MM.1S (cell line): ENCODE measurements at regions not wholly inside any gene's neighbourhood (a gene's known extent, or its start where the extent isn't known, plus 50 kb on each side); places are given as distances from the start of the nearest gene placed in this dataset.

ENCODE experiments used
- DNase-seq: peaks from one replicate; pipeline ENCODE4 v3.0.0-alpha.2; 2015
- H2AFZ ChIP-seq: fragments of 300-600 bp; sonication (generic); 2 replicates; pipeline ENCODE4 v1.6.0; 2016; ENCODE audit warnings: antibody characterized with exemption, low read length
- H3F3A ChIP-seq: fragments of 300-600 bp; sonication (generic); 2 replicates; pipeline ENCODE4 v1.6.1; 2016; ENCODE audit warnings: mild to moderate bottlenecking, antibody characterized with exemption, low read length, moderate library complexity, mixed read lengths; ENCODE audit not compliant: insufficient read depth
- H3K27ac ChIP-seq: fragments of 300-600 bp; sonication (generic); 2 replicates; pipeline ENCODE4 v1.5.1; 2016; ENCODE audit warnings: mild to moderate bottlenecking, low read length
- H3K27me3 ChIP-seq: fragments of 300-600 bp; sonication (generic); replicated peaks from 2 replicates; pipeline ENCODE4 v1.6.0; 2016; ENCODE audit warnings: low read length; ENCODE audit not compliant: insufficient read depth
- H3K36me3 ChIP-seq: fragments of 300-600 bp; sonication (generic); replicated peaks from 2 replicates; pipeline ENCODE4 v1.6.1; 2016; ENCODE audit warnings: mild to moderate bottlenecking, low read length, mixed read lengths; ENCODE audit not compliant: insufficient read depth
- H3K4me1 ChIP-seq: fragments of 300-600 bp; sonication (generic); 2 replicates; pipeline ENCODE4 v1.6.1; 2016; ENCODE audit warnings: low read length, mixed read lengths
- H3K4me2 ChIP-seq: fragments of 300-600 bp; sonication (generic); 2 replicates; pipeline ENCODE4 v1.6.0; 2016; ENCODE audit warnings: low read depth, low read length
- H3K4me3 ChIP-seq: fragments of 300-600 bp; sonication (generic); 2 replicates; pipeline ENCODE4 v1.5.1; 2016; ENCODE audit warnings: low read length, mixed read lengths
- H3K79me2 ChIP-seq: fragments of 300-600 bp; sonication (generic); 2 replicates; pipeline ENCODE4 v1.6.1; 2016; ENCODE audit warnings: mixed run types, low read length, mixed read lengths
- H3K9ac ChIP-seq: fragments of 300-600 bp; sonication (generic); 2 replicates; pipeline ENCODE4 v1.6.1; 2016; ENCODE audit warnings: low read length, mixed read lengths
- H3K9me2 ChIP-seq: fragments of 300-600 bp; sonication (generic); replicated peaks from 2 replicates; pipeline ENCODE4 v1.6.1; 2016; ENCODE audit warnings: mild to moderate bottlenecking, low read length, mixed read lengths; ENCODE audit not compliant: insufficient read depth
- H3K9me3 ChIP-seq: fragments of 300-600 bp; sonication (generic); replicated peaks from 2 replicates; pipeline ENCODE4 v1.6.1; 2016; ENCODE audit warnings: mild to moderate bottlenecking, low read length, mixed read lengths; ENCODE audit not compliant: insufficient read depth
- H4K20me1 ChIP-seq: fragments of 300-600 bp; sonication (generic); 2 replicates; pipeline ENCODE4 v1.6.1; 2016; ENCODE audit warnings: mild to moderate bottlenecking, low read length, moderate library complexity, mixed read lengths; ENCODE audit not compliant: insufficient read depth
- EZH2 ChIP-seq: fragments of 300-600 bp; sonication (generic); optimal IDR thresholded peaks from 2 replicates; pipeline ENCODE3; 2017; ENCODE audit warnings: low read depth, mild to moderate bottlenecking, antibody characterized with exemption, low read length, mixed read lengths
- EZH2phosphoT487 ChIP-seq: fragments of 300-600 bp; sonication (generic); IDR thresholded peaks from 2 replicates; pipeline ENCODE4 v1.6.1; 2018; ENCODE audit warnings: antibody characterized with exemption, low read length
- TF ChIP-seq, protein P1 (sequence below): fragments of 300-600 bp; sonication (generic); IDR thresholded peaks from 2 replicates; pipeline ENCODE4 v1.5.1; 2016; ENCODE audit warnings: antibody characterized with exemption, low read length, mixed read lengths

DNA sequence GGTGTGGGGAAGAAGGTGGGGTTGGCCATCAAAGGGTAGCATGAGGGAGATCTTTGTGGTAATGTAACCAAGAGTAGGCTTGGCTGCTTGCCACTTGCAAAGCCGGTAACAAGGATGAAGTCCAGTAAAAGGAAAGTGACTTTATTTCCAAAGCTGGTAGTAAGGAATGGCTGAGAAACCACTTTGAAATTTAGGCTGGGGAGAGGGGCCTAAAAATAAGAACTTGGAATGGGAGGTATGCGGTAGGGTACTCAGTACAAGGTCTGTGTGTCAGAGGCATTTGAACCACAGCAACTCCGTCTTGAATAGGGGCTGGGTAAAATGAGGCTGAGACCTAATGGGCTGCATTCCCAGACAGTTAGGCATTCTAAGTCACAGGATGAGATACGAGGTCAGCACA lies 216.0 kb upstream of the ISX start:
- Histone ChIP-seq H3K9me3 (no peaks in the 10 kb centered on the region), H3K27me3 (no peaks in the 10 kb centered on the region), H3K4me3 (no peak overlapping the region), H3K79me2 (no peaks in the 10 kb centered on the region), H2AFZ (no peak overlapping the region), H3K4me2 (no peak overlapping the region), H3K36me3 (no peaks in the 10 kb centered on the region), H4K20me1 (no peaks in the 10 kb centered on the region), H3K4me1 (peaks cover 30% of the 10 kb centered on the region), H3K27ac (no peak overlapping the region), H3K9me2 (no peaks in the 10 kb centered on the region), H3F3A (0 out of 2 replicates have a peak, but pooled peaks cover 3% of the 10 kb centered on the region), H3K9ac (no peak overlapping the region)
- DNase-seq: no peak
- TF ChIP-seq EZH2phosphoT487: no peak
- TF ChIP-seq EZH2: no peak
- TF ChIP-seq, protein P1, sequence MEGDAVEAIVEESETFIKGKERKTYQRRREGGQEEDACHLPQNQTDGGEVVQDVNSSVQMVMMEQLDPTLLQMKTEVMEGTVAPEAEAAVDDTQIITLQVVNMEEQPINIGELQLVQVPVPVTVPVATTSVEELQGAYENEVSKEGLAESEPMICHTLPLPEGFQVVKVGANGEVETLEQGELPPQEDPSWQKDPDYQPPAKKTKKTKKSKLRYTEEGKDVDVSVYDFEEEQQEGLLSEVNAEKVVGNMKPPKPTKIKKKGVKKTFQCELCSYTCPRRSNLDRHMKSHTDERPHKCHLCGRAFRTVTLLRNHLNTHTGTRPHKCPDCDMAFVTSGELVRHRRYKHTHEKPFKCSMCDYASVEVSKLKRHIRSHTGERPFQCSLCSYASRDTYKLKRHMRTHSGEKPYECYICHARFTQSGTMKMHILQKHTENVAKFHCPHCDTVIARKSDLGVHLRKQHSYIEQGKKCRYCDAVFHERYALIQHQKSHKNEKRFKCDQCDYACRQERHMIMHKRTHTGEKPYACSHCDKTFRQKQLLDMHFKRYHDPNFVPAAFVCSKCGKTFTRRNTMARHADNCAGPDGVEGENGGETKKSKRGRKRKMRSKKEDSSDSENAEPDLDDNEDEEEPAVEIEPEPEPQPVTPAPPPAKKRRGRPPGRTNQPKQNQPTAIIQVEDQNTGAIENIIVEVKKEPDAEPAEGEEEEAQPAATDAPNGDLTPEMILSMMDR: no peak

DNA sequence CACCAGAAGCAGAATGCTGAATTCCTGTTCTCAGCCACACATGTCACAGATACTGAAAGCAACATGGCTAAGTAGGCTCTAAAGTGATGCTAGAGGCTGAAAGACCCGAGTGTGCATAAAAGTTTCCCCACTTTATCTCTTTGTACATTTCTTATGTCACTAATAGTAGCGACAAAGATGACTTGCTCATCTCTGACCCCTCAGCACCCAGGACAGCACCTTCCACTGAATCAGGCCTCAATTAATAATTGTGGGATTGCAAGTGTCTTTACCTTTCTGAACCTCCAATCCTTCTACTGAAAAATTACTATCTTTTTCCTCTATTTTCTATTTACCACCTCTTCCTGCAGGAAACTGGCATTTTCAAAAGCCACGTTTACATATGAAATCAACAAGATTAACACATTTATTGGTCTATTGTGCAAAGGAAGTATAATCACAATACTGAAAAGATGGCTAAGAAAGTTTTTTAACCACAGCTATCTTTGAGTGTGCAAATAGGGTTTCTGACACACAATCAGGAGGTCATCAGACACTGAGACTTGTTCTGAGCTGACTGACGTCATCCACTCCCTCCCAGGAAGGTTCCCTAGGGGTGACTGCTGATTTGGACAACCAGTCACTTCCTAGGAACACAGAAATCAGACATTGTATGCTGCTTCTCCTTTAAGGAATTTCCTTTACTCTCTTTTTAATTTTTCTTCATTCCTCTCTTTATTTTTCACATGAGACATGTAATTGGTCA lies 213.9 kb upstream of the ISX start:
- TF ChIP-seq EZH2 (no peak), EZH2phosphoT487 (no peak)
- TF ChIP-seq, protein P1: no peak
- Histone ChIP-seq H4K20me1 (no peaks in the 10 kb centered on the region), H3K9ac (no peak overlapping the region), H3K9me2 (no peaks in the 10 kb centered on the region), H3F3A (0 out of 2 replicates have a peak, but pooled peaks cover 2% of the 10 kb centered on the region), H3K4me2 (no peak overlapping the region), H3K4me1 (peaks cover 22% of the 10 kb centered on the region), H3K79me2 (no peaks in the 10 kb centered on the region), H3K9me3 (no peaks in the 10 kb centered on the region), H3K27ac (no peak overlapping the region), H3K4me3 (no peak overlapping the region), H3K36me3 (no peaks in the 10 kb centered on the region), H2AFZ (no peak overlapping the region), H3K27me3 (no peaks in the 10 kb centered on the region)
- no peak for DNase-seq

DNA sequence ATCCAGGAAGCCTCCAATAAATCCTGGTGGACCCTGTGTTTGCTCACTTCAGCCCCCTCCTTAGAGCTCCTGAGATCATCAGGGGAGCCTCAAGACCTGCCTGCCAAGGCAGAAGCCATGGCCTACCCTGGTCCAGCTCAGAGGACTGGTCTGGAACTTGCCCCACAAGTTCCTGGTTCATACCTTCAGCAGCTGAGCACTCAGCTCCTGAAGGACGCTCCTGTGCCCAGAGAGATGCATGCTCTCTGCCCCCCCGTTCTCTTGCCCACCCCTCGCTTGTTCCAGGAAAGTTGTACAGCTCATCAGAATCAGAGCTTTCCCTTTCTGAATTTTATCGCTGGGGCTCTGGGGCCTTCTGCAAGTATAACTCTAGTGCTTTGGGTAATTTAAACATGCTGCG lies 210.5 kb upstream of the ISX start:
- no peaks in the 10 kb centered on the region for H3F3A ChIP-seq
- no peak for DNase-seq
- no peaks in the 10 kb centered on the region for H3K9me2 ChIP-seq
- H3K36me3 ChIP-seq: no peaks in the 10 kb centered on the region
- TF ChIP-seq EZH2phosphoT487: no peak
- no peak overlapping the region for H3K4me3 ChIP-seq
- no peaks in the 10 kb centered on the region for H3K79me2 ChIP-seq
- no peak overlapping the region for H3K4me2 ChIP-seq
- no peaks in the 10 kb centered on the region for H3K4me1 ChIP-seq
- no peaks in the 10 kb centered on the region for H4K20me1 ChIP-seq
- H3K9me3 ChIP-seq: no peaks in the 10 kb centered on the region
- H3K27me3 ChIP-seq: no peaks in the 10 kb centered on the region
- H3K27ac ChIP-seq: no peak overlapping the region
- H2AFZ ChIP-seq: no peak overlapping the region
- no peak overlapping the region for H3K9ac ChIP-seq

DNA sequence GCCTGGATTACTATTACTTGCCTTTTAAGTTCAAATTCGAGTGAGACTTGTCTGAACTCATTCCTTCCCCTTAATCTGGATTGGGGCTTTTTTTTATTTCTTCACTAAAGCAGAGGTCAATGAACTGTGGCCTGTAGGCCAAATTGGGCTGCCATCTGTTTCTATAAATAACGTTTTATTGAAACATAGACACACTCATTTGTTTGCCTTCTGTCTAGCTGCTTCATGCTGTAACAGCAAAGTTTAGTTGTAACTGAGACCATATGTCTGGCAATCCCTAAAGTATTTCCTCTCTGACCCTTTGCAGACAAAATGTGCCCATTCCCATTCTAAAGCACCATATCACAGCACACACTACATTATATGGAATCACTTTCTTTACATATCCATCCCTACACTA lies 207.9 kb upstream of the ISX start:
- Histone ChIP-seq H3K4me1 (no peaks in the 10 kb centered on the region), H3K9me2 (no peaks in the 10 kb centered on the region), H3K4me3 (no peak overlapping the region), H3K27ac (no peak overlapping the region), H3K79me2 (no peaks in the 10 kb centered on the region), H3K4me2 (no peak overlapping the region), H3K9me3 (no peaks in the 10 kb centered on the region), H2AFZ (no peak overlapping the region), H3K36me3 (no peaks in the 10 kb centered on the region), H3K9ac (no peak overlapping the region), H4K20me1 (no peaks in the 10 kb centered on the region), H3K27me3 (no peaks in the 10 kb centered on the region), H3F3A (no peaks in the 10 kb centered on the region)
- no peak for DNase-seq
- TF ChIP-seq, protein P1: no peak
- TF ChIP-seq EZH2: no peak
- no peak for TF ChIP-seq EZH2phosphoT487
